ENCODE measurements at regions not wholly inside any gene's neighbourhood (a gene's known extent, or its start where the extent isn't known, plus 50 kb on each side); places are given as distances from the start of the nearest gene placed in this dataset.

DNA sequence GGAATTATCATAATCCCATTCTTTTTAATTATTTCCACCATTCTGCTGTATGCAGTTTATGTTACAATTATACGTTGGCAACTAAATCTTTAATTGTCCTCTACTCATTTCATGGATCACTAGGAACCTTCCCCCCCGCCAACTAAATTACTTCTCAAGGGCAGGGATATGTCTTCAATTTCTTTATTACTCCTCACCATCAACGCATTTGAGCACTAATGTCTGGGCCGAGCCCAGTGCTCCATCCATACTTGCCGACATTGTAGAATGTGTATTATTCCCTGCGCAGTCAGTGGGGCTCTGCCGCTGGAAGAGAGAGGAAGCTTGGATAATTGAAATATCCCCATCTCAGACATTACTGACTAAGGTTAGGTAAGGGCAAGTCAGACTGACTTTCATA, 236.4 kb upstream of the AJAP1 start:
- DNase-seq (ENCODE audit: low read depth, low spot score) = no peak
- H3K27me3 ChIP-seq (ENCODE audit: control insufficient read depth in 2 of 2, insufficient read depth in 2 of 2, low read length in 2 of 2) = no peaks in the 10 kb centered on the region
- ChIA-PET POLR2A (no interaction called here), CTCF (no interaction called here)
- no peak overlapping the region for H3K4me2 ChIP-seq (ENCODE audit: insufficient read depth, low read length)
- no peak overlapping the region for H3K4me3 ChIP-seq (replicated peaks in 1 of 3; ENCODE audit: insufficient read depth in 1 of 3, low read depth in 1 of 3, low read length in 3 of 3)
- H3K79me2 ChIP-seq (ENCODE audit: control insufficient read depth, insufficient read depth, low read length) = no peaks in the 10 kb centered on the region
- intact Hi-C loops (cut with micrococcal nuclease) = no loop called here
- H2AFZ ChIP-seq (ENCODE audit: low read depth, low read length) = no peak overlapping the region
- dilution Hi-C loops (cut with MboI; ENCODE audit: extremely low pct_ligation_motif_present, low sequenced_read_pairs) = no loop called here
- H3K27ac ChIP-seq (ENCODE audit: insufficient read depth, low read depth, low read length) = no peak overlapping the region
- no peak overlapping the region for H3K9ac ChIP-seq (replicated peaks; ENCODE audit: extremely low read depth, insufficient read depth, low read length)
- no peaks in the 10 kb centered on the region for H3K9me1 ChIP-seq (replicated peaks; ENCODE audit: control insufficient read depth, extremely low read depth, insufficient read depth, low read length)
- no peaks in the 10 kb centered on the region for H4K20me1 ChIP-seq (replicated peaks; ENCODE audit: control insufficient read depth, extremely low read depth, insufficient read depth, low read length)
- FAIRE-seq = no peak
- H3K4me1 ChIP-seq (ENCODE audit: control insufficient read depth, extremely low read depth, insufficient read depth, low read length) = no peaks in the 10 kb centered on the region
- BruUV-seq (replicated peaks) = no TSS peak
- H3K9me3 ChIP-seq (replicated peaks; ENCODE audit: control insufficient read depth, insufficient read depth, low read length) = peaks cover 4% of the 10 kb centered on the region
- no peaks in the 10 kb centered on the region for H3K36me3 ChIP-seq (ENCODE audit: control insufficient read depth in 2 of 2, extremely low read depth in 1 of 2, insufficient read depth in 2 of 2, low read length in 2 of 2)
- TF ChIP-seq JUN (IDR thresholded peaks at IDR 0.05; ENCODE audit: borderline replicate concordance, insufficient read depth, insufficient read length, low read depth) = no peak
- TF ChIP-seq EZH2 (IDR thresholded peaks at IDR 0.05; ENCODE audit: borderline replicate concordance, low read depth, low read length, severe bottlenecking) = no peak
- no peak for TF ChIP-seq MYC (IDR thresholded peaks at IDR 0.05; ENCODE audit: low read depth, low read length)
- TF ChIP-seq POLR2AphosphoS5 (IDR thresholded peaks at IDR 0.05; ENCODE audit: insufficient read depth, low read depth, low read length) = no peak

DNA sequence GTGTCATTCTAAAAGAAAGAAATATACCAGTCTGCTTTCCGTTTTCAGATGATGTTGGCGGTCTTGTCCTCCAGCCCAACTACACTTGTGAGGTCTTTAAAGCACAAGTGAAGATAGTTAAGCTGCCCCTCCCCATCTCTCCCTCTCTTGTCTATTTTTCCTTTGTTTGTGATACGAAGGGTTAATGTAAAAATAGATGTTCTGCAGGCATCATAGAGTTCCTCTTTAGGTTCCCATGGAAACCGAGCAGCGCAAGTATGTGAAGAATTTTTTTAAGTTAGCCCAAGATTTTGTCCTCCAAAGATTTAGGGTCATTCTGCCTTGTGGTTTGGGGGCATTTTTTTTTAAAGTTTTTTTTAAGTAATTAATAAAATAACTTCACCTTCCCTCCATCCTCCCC, 232.4 kb upstream of the AJAP1 start:
- no peak for DNase-seq (ENCODE audit: low read depth, low spot score)
- FAIRE-seq = no peak
- H3K27ac ChIP-seq (ENCODE audit: insufficient read depth, low read depth, low read length) = no peak overlapping the region
- ChIA-PET CTCF (no interaction called here), POLR2A (no interaction called here)
- no peaks in the 10 kb centered on the region for H4K20me1 ChIP-seq (replicated peaks; ENCODE audit: control insufficient read depth, extremely low read depth, insufficient read depth, low read length)
- H3K9me1 ChIP-seq (replicated peaks; ENCODE audit: control insufficient read depth, extremely low read depth, insufficient read depth, low read length) = no peaks in the 10 kb centered on the region
- H3K27me3 ChIP-seq (ENCODE audit: control insufficient read depth in 2 of 2, insufficient read depth in 2 of 2, low read length in 2 of 2) = no peaks in the 10 kb centered on the region
- dilution Hi-C loops (cut with MboI; ENCODE audit: extremely low pct_ligation_motif_present, low sequenced_read_pairs) = no loop called here
- H3K79me2 ChIP-seq (ENCODE audit: control insufficient read depth, insufficient read depth, low read length) = no peaks in the 10 kb centered on the region
- H3K4me2 ChIP-seq (ENCODE audit: insufficient read depth, low read length) = no peak overlapping the region
- no peak overlapping the region for H3K4me3 ChIP-seq (replicated peaks in 1 of 3; ENCODE audit: insufficient read depth in 1 of 3, low read depth in 1 of 3, low read length in 3 of 3)
- TF ChIP-seq POLR2A (IDR thresholded peaks at IDR 0.05; ENCODE audit: low read depth, low read length) = no peak
- TF ChIP-seq EZH2 (IDR thresholded peaks at IDR 0.05; ENCODE audit: borderline replicate concordance, low read depth, low read length, severe bottlenecking) = no peak
- TF ChIP-seq, protein P1, sequence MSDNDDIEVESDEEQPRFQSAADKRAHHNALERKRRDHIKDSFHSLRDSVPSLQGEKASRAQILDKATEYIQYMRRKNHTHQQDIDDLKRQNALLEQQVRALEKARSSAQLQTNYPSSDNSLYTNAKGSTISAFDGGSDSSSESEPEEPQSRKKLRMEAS (IDR thresholded peaks at IDR 0.05; ENCODE audit: insufficient read depth, insufficient read length) = no peak
- no peaks in the 10 kb centered on the region for H3K4me1 ChIP-seq (ENCODE audit: control insufficient read depth, extremely low read depth, insufficient read depth, low read length)
- H3K9ac ChIP-seq (replicated peaks; ENCODE audit: extremely low read depth, insufficient read depth, low read length) = no peak overlapping the region
- H2AFZ ChIP-seq (ENCODE audit: low read depth, low read length) = no peak overlapping the region
- intact Hi-C loops (cut with micrococcal nuclease) = no loop called here
- H3K36me3 ChIP-seq (ENCODE audit: control insufficient read depth in 2 of 2, extremely low read depth in 1 of 2, insufficient read depth in 2 of 2, low read length in 2 of 2) = no peaks in the 10 kb centered on the region
- H3K9me3 ChIP-seq (replicated peaks; ENCODE audit: control insufficient read depth, insufficient read depth, low read length) = peaks cover 6% of the 10 kb centered on the region
- no TSS peak for BruUV-seq (replicated peaks)
